Thyroid gland (tissue), 4 donors: ENCODE measurements at regions not wholly inside any gene's neighbourhood (a gene's known extent, or its start where the extent isn't known, plus 50 kb on each side); places are given as distances from the start of the nearest gene placed in this dataset.

Experiments used
- CTCF ChIP-seq, 6 experiments: fragments of 200-600 bp in 3 of 6; fragments of 450-650 bp in 3 of 6; sonication (generic) in 3 of 6; IDR thresholded peaks; one replicate each; pipeline ENCODE4 v1.5.1; 2016 to 2019; ENCODE audit warnings: antibody characterized with exemption in 6 of 6, mild to moderate bottlenecking in 2 of 6, inconsistent platforms in 1 of 6, moderate library complexity in 1 of 6
- POLR2A ChIP-seq, 2 donors: fragments of 450-650 bp; IDR thresholded peaks; one replicate each; pipeline ENCODE4 v1.6.1; 2017; ENCODE audit warnings: antibody characterized with exemption in 2 of 2, mild to moderate bottlenecking in 2 of 2, moderate library complexity in 1 of 2

GRCh38 chr18:64653068-64653467 lies 504.2 kb upstream of the LINC00305 start:
- TF ChIP-seq CTCF (IDR thresholded peaks at IDR 0.05) (no peak), POLR2A (IDR thresholded peaks at IDR 0.05) (no peak)
